ENCODE measurements at regions not wholly inside any gene's neighbourhood (a gene's known extent, or its start where the extent isn't known, plus 50 kb on each side); places are given as distances from the start of the nearest gene placed in this dataset.
"Not testable (repeated sequence)": the region's sequence is repeated elsewhere in the genome, so short reads cannot be mapped to it uniquely, and the experiment has no call there.

DNA sequence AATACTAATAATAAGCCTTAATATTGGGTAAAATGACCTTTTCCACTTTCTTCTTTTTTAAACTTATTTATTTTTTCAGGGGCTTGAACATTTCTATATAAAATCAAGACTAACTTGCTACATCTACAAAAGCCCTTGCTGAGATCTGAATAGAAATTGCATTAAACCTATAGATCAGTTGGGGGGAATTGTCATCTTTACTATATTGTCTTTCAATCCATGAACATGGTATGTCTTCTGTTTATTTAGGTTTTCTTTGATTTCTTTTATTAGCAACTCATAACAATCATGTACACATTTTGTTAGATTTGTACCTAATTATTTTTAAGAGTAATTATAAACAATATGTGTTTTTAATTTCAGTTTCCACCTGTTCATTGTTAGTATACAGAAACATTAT is 96.4 kb upstream of the SLC22A23 start:
- no peak for DNase-seq (ENCODE audit: low read depth in 2 of 2)

DNA sequence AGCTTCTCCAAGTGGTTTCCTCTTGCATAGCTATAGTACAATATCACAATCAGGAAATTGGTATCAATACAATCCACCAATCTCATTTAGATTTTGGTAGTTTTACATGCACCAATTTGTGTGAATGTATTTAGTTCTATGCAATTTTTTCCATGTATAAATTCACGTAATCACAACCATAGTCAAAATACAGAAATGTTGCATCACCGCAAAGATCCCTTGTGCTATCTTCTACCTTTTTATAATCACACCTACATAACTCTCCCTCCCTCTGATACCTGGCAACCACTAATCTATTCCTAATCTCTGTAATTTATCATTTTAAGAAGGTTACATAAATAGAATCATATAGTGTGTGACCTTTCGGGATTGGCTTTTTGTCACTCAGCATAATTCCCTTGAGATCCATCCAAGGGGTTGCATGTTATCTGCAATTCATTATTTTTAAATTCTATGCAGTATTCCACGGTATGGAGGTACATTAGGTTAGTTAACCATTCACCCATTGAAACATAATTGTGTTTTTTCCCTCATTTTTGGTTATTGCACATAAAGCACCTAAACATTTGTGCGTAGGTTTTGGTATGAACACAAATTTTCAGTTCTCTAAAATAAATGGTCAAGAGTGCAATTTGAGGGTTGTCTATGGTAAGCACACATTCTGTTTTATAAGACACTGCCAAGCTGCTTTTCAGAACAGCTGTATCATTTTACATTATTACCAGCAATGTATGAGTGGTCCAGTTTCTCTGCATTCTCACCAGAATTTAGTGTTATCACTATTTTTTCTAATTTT is 95.1 kb upstream of the SLC22A23 start:
- no peak for DNase-seq (ENCODE audit: low read depth in 2 of 2)

DNA sequence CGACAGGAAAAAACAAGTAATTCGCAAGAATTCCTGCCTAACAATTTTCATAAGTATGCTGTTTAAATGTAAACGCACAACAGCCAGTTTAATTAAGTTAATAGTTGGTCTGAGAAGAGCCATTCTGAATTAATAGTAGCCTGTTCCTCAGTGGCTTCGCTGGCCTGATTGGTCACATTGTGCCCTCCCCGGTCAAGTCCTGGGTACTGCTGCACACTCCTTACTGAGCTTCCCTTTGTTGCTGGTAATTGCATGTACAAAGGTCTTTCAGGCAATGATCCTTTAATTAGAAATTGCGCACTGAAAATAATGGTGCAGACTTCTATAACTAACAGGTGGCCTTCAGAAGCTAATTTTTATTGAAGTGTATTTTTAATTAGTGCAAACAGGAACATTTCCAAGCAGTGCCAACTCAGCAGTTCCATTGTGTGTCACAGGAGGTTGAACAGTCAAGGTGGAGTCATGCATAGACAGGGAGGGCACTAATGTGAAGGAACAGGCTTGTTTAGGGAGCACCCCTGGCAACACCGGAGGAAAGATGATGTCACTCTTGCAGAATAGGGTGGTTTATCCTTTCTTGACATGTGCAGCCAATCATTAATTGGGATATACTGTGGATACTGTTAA is 92.6 kb upstream of the SLC22A23 start:
- DNase-seq (ENCODE audit: low read depth in 2 of 2): no peak

DNA sequence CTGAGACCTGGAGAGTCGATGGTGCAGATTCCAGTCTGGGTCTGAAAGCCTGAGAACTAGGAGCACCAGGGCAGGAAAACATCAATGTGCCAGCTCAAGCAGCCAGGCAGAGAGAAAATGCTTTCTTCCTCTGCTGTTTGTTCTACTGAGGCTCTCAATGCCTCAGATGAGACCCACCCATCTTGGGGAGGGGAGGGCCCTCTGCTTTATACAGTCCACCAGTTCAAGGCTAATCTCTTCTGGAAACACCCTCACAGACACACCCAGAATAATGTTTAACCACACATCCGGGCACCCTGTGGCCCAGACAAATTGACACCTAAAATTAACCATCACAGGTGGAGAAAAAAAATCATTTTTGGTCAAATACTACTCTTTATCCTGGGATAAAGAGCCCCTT is 89.3 kb upstream of the SLC22A23 start:
- DNase-seq (ENCODE audit: low read depth in 2 of 2): no peak

DNA sequence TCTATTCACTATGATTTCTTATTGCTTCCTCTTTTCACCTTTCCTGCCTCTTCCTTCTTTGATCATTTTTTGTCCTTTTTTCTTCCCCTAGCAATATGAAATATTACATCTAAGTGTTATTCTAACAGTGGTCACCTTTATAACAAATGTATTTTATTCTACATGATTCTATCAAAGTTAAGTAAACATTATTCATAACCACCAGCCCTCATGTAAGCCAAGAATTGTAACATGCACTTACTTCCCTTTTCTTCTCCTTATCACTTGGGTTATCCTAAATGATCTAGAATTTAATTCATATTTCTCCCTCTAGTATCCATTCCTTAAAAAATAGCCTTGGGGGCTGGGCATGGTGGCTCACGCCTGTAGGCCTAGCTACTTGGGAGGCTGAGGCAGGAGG is 88.3 kb upstream of the SLC22A23 start:
- no peak for DNase-seq (ENCODE audit: low read depth in 2 of 2)

DNA sequence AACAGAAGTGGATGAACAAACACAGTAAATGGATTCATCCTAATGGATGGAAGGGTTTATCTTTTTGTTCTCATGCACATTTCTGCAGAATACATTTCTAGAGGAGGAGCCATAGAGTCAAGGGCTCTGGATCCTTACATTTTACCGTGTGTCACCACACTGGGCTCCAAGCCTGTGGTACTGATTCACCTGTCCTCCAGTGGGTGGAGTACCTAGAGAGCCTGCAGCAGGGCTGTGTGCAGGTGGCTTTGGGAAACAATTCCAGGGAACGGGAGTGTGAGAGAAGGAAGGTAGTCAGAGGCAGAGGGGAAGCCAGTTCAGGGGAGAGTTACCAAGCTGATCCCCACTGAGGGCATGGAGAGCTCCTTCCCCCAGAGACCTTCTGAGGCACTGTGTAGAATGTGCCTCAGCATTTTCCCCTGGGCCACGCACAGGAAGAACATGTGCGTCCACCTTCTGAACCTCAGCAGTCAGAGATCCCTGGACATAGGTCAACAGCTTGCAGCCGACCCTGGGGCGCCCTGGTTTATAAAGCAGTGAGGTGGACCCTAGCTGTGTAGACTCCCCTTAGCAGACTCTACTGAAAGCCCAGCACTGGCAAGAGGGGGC is 85.3 kb upstream of the SLC22A23 start:
- no peak for DNase-seq (ENCODE audit: low read depth in 2 of 2)

DNA sequence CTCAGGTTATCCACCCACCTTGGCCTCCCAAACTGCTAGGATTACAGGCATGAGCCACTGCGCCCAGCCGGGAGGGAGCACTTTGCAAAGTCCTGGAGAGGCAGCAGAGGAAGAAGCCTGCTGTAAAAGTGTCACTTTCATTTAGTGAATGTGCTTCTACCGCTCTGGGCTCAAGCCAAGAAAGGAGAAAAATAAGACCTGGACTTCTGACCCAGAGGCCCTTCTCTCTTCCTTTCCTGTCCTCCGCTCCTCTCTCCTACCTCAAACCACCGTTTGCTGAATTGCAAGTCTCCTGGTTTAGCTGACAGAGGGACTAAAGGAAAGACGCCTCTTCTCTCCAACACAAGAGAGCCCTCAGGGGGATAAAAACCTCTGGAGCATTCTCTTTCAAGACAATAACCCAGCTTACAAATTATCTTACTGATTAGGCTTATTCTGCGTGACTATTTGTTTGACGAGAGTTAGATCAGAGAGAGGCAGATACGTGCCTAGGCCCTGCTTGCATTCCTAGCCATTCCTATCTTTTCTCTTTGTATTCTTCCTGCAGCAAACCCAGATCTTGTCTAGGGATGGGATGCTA is 84.2 kb upstream of the SLC22A23 start:
- DNase-seq (ENCODE audit: low read depth in 2 of 2): no peak

DNA sequence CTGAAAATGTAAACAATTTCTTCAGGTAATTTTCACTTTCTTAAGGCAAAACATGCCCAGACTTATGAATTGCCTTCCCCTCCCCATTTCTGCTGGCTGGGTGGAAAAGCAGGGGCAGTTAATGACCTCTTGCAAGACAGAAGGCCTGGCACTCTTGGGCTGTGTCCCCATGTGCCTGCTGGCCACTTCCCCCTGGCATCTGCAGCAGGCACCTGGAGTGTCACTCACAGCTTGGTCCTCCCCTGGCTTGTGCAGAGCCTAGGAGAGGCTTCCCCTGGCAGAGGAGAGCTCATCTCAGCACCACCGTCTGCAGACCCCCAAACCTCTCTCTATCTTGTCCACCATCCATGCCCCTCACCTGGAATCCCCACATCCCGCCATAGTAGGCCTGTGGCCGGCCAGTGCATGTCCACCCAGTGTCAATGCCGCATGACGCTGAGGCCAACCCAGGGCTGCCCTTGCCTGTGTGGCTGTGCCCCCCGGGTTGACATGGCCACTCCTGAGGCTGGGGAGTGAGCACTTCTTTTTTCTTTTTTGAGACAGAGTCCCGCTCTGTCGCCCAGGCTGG is 83.5 kb upstream of the SLC22A23 start:
- no peak for DNase-seq (ENCODE audit: low read depth in 2 of 2)

DNA sequence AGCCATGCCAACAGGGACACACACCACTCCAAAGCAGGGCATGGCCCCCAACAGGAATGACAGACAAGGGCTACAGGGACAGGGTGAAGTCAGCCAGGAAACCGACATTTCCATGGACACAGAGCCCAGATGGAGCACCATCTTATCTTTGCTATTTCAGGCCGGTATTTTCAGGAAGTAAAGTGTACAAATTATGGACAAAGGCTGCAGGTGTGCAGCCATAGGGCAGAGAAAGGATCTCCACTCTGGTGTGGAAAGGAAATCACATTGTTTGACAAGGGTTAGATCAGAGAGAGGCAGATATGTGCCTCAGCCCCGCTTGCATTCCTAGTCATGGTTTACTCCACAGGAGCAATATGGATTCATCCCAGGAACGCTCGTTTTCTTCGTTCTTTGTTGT is 81.7 kb upstream of the SLC22A23 start:
- DNase-seq (ENCODE audit: low read depth in 2 of 2): no peak

DNA sequence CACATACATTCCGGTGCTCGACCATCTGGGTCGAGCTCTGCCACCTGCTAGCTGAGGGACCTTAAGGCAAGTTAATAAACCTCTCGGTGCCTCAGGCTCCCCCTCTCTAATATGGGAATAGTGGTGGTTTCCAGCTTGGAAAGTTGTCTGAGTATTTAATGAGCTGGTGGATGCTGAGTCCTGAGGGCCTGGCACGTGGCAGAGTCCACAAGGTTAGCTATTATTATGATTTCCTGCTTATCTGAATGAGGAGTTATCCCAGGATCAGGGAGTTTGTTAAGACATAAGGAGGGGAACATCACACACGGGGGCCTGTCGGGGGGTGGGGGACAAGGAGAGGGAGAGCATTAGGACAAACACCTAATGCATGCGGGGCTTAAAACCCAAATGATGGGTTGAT is 80.1 kb upstream of the SLC22A23 start:
- DNase-seq (ENCODE audit: low read depth in 2 of 2): no peak

DNA sequence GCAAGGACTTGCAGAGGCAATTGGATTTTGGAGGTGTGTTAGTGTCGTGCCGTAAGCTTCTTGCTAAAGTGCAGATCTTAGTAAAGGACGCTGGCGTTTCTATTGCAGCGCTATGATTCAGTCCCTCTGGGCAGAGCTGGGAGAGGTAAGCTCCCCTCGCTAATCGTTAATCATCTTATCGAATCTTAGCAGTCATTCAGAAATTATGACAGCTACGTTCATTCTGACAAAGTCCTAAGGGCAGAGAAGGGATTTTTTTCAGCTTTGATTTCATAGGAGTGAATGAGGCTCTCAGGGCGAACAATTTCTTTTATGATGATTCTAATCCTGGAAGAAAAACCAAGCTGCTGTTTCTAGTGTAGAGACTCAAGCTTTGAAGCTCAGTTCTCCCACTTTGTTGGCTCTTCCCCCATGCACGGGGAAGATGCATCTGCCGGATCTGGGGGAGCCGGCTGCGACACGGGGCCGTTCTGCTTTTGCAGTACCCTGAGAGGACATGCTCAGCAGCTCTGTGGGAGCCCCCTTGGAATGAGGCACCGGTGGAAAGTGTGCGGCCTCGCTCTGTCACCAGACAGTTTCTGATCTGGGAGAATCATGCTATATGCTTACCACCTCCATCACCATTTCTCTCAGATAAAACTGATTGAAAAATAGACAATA is 79.1 kb upstream of the SLC22A23 start:
- no peak for DNase-seq (ENCODE audit: low read depth in 2 of 2)

DNA sequence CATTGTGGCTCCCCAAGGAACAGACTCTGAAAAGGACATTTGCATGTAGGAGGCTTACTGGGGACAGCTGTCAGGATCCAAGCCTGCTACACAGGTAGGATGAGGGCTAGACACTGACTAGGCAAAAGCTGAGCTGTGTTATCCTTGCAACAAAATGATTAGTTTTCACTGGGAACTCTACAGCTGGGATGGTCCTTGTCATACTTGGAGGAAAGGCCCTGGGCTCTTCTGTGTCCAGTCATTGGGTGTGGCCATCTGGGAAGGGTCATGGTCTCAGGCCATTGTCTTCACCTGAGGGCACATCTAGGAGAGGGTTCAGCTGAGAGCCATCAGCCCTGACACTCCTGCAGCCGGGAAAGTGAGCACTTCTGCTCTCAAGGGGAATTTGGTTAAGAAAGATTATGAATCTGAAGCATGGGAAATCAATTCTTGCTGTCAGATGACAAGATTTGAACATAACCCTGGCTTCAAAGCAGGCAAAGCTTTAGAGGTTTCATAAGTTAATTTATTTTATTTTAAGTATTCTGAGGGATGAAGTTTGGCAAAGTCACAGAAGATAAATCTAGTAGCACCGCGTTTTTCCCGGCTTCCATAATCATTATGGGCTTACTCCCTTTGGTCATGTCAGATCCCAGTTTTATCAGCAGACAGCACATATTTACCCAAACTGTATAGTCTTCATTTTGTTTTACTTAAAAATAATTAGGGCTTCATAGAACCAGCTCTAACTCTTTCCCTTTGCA is 78.4 kb upstream of the SLC22A23 start:
- no peak for DNase-seq (ENCODE audit: low read depth in 2 of 2)

DNA sequence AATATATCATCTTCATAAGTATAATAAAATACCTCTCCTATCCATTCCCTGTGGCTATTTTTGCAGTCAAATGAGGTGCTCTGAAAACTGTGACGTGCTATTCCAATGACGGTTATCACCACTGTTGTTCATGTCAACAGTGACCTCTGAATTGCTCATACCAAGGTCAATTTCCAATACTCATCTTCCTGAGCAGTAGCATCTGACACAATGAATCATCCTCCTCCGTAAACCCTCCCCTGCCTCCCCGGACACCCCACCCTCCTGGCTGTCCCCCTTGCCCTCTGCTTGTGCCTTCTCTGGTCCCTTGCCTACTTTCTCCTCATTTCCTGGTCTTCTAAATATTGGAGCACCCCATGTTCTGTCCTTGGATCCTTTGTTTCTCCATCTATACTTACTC is 77.7 kb upstream of the SLC22A23 start:
- no peak for DNase-seq (ENCODE audit: low read depth in 2 of 2)

DNA sequence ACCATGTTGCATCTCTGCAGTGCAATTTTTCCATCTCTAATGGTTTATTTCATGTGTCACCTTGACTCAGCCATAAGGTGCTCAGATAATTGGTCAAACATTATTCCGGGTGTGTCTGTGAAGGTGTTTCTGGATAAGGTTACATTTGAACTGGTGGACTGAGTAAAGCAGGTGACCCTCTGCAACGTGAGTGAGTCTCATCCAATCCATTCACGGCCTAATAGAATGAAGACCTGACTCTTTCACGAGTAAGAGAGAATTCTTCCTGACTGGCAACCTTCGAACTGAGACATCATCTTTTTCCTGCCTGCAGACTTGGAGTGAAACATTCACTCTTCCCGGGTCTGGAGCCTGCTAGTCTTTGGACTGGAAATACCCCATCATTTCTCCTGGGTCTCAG is 77.1 kb upstream of the SLC22A23 start:
- DNase-seq (ENCODE audit: low read depth in 2 of 2): no peak

DNA sequence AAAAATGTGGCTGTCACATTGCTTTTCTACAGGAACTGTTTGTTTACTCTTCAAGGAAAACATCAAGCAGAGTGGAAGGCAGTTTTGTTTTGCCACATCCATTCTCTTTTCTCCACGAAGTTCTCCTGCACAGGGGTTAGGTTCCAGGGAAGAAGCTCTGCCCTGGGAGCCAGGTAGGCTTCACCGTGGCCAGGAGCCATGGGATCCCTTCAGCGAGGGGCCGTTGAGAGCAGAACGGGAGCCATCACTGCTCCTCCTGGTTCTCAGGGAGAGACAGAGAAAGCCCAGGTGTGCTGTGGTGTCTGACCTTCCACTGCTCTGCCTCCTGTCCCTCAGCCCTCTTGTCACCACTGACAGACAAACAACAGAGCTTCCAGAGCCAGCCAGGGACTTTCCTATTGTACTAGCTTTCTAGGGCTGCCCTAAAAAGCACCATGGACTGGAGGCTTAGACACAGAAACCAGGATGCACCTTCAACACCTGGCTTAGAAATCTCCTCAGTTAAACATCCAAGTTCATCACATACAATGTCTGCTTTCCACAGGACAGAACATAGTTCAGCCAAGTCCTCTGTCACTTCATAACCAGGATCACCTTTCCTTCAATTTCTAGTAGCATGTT is 75.6 kb upstream of the SLC22A23 start:
- no peak for DNase-seq (ENCODE audit: low read depth in 2 of 2)

DNA sequence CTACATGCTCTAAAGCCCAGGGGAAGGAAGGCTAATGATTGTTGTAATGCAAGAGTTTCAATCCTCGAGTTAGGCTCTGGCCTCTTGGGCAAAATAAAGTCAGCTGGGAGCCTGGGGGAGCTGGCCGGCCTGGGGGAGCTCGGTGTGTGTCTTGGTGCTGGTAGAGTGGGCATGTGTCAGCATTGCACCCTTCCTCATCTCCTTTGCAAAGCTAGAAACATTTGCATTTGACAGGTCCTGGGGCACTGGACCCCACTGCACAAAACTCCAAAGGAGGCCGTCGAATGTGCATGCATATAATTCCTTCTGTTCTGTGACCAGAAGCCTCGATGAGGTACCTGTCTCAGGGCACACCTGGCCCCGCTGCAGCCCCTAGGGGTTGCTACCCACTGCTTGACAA is 74.6 kb upstream of the SLC22A23 start:
- no peak for DNase-seq (ENCODE audit: low read depth in 2 of 2)

DNA sequence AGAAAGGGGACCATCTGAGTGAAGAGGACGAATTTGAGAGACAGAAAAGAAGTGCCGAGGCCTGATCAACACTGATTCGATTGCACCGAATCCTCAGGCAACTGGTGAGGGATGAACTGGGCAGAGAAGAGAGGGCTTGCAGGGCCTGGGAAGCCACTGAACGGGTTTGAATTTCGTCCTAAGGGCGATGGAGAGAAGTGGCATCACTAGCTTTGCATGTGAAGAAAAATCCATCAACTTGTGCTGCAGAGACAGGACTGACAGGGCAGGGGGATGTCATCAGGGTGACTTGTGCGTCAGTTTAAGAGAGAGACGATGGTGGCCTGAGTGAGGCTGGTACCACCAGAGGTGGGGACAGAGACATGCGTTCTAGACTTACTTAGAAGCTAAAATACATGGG is 73.7 kb upstream of the SLC22A23 start:
- DNase-seq (ENCODE audit: low read depth in 2 of 2): no peak

DNA sequence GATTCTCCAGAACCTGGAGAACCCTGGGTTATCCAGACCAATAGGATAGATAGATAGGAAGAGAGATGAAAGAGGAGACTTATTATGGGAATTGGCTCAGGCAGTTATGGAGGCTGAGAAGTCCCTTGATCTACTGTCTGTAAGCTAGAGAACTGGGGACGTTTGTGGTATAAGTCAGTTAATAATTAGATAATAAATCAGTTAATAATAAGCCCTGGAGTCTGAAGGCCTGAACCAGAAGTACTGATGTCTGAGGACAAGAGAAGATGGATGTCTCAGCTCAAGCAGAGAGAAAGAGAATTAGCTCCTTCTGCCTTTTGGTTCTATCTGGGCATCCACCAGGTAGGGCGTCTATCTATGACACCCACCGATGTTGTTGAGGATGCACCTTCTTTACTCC is 72.9 kb upstream of the SLC22A23 start:
- no peak for DNase-seq (ENCODE audit: low read depth in 2 of 2)

DNA sequence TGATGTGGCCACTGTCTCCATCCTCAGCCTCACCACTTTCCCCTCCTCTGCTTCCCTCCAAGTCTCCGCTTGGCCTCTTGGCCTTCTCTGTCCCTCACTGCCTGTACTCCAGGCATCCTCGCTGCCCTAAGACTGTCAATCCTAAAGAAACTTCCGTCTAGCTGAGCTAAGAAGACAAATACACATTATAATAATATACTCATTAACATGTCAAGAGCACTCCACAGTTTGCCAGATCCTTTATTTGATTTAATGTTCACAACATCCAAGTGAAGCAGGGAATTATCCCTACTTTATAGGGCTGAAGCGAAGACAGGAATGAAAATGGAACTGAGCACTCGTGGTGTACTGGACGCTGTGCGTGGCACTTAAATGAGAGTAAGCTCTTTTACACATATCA is 72.4 kb upstream of the SLC22A23 start:
- DNase-seq (ENCODE audit: low read depth in 2 of 2): no peak

DNA sequence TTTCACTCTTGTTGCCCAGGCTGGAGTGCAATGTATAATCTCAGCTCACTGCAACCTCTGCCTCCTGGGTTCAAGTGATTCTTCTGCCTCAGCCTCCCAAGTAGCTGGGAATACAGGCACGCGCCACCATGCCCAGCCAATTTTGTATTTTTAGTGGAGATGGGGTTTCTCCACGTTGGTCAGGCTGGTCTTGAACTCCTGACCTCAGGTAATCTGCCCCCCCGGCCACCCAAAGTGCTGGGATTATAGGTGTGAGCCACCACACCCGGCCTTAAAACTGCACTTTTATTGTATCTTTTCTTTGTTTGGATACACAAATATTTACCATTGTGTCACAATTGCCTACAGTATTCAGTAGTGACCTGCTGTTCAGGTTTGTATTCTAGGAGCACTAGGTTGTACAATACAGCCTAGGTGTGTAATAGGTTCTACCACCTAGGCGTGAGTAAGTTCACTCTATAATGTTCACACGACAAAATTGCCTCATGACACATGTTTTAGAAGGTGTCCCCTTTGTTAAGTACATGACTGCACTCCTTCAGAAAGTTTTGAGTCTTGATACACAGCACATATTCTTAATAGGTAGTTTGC is 71.3 kb upstream of the SLC22A23 start:
- not testable (repeated sequence) for DNase-seq (ENCODE audit: low read depth in 2 of 2)

DNA sequence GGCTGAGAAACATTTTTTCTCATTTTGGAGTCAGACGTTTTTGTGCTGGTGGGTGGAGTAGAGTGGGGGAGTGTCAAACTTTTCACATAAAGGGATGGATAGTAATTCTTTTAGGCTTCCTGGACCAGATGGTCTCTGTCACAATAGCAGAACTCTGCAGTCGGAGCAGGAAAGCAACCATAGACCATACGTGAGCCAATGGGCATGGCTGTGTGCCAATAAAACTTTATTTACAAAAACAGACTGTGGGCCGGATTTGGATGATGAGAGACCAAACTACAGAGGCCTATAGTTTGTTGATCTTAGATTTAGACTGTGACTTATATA is 70.8 kb upstream of the SLC22A23 start:
- DNase-seq (ENCODE audit: low read depth in 2 of 2): no peak
